ENCODE measurements at regions not wholly inside any gene's neighbourhood (a gene's known extent, or its start where the extent isn't known, plus 50 kb on each side); places are given as distances from the start of the nearest gene placed in this dataset.

DNA sequence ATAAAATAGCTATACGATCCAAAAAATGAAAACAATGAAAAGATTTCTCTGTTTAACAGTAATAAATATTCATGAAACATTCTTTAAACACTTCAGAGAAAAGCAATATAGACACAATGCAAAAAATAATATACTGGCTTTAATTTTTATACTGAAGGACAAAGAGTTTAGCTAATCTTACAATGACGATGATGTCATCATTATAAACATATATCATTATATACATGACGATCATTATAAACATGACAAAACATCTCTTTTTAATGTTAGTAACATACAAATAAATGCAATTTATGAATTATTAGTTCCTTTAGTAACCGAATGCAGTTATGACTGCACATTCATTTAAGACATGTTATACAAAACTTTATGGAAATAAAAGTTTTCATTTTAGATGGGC is 1434.6 kb downstream of the PCDH18 start:
- no peak for DNase-seq (ENCODE audit: low spot score)

DNA sequence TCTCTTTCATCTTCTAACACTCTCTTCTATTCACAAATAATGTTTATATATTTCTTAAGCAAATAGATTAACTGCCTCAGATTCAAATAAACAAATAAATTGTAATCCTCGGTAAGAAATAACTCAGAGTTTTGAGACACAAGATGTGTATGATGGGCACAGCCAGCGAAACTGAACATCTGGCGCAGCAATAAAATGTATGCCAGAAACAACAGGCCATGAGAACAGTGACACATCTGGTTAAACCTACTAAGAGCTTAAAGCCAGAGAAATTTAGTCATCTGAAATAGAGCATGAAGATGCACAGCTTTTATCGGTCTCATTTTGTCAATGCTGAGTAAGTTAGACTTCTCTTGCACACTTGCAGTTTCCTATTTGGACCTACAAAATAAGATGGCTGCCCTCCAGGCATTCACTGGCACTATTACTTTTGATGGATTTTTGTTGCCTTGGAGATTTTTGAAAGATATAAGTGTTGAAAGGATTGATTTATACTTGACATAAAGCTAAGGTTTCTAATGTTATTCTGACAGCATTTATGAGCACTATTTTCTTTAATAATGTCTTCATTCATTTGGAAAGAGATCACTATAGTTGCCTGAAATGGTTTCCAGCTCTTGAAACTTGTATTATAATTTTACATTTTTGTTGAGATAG is 1444.0 kb downstream of the PCDH18 start:
- DNase-seq (ENCODE audit: low spot score) = no peak

DNA sequence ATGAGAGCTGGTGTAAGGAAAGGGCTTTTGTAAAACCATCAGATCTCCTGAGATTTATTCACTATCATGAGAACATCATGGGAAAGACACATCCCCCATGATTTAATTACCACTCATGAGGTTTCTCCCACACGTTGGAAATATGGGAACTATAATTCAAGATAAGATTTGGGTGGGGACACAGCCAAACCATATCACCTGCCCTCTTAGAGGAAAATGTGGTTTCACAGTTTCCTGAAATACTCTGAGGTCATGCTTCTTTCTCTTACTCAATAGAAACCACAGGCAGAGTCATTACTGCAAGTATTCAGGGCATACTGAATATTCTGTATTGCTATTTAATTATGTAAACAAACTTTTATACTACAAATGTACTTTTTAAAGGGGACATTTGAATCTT is 1453.3 kb downstream of the PCDH18 start:
- no peak for DNase-seq (ENCODE audit: low spot score)

DNA sequence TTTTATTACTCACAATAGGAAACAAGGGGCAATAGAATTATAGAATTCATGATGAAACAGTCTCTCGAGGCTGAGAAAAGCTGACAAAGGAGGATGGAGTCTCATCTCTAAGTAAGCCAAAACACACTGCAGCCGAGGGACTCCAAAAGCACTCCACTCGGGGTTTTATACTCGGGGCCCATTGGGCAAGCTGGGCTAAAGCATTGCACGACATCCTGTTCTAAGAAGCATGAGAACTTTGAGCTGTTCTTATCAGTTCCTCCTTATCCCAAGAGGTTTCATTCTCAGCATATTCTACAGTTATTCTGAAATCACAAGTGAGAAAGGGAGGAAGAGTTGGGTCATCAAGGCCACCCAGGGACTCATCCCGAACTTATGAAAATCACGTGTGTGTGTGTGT is 1475.5 kb downstream of the PCDH18 start:
- no peak for DNase-seq (ENCODE audit: low spot score)

DNA sequence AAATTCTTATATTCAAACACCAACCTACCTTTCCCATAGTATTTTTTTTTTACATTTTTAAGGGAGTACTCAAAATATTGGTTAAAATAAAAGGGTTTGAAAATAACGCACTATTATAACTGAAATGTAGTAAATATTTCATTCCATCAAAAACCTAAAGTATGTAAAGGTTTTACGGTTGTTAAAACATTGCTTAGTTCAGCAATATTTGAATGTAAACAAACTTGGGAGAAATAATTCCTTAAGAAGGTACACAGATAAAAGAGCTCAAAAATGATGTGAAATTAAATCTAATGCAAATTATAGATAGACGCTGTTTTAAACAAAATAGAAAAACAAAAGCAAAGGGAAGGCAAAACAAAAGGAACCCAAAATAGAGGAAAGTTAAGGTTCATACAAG is 1476.9 kb downstream of the PCDH18 start:
- DNase-seq (ENCODE audit: low spot score) = no peak

DNA sequence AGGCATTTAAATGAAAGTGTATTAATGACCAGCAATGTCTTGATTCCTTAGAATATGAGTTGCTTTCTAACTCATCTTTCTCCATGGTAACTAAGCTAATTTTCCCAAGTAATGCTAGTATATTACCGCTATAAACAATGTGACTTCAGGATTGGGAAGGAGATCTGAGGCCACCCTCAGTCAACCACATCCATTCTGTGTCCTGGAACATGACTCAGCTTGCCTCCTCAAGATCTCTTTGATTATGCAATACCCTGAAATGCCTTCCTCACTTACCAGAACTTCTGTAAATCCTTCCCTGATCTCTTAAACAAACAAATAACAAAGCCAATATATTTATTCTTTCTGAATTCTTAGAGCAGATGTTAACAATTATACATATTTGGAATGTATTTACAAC is 1495.5 kb downstream of the PCDH18 start:
- no peak for DNase-seq (ENCODE audit: low spot score)

DNA sequence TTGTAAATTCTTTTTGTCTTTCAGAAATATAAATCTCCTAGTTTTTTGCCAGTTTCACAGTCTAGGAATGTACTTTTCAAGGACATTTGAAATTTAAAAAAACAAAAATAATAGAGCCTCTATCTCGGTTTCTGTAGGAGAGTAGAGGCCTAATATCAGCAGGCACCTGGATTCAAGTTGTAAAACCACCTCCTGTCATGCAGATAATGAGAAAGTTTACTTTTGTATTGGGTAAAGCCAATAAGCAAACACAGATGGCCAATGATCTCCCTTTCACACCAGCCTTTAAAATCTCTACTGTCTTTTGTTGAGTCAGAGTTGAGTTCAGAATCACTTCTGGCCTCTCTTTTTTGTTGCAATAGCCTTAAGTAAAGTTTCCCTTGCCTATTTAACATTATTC is 1499.9 kb downstream of the PCDH18 start:
- no peak for DNase-seq (ENCODE audit: low spot score)

DNA sequence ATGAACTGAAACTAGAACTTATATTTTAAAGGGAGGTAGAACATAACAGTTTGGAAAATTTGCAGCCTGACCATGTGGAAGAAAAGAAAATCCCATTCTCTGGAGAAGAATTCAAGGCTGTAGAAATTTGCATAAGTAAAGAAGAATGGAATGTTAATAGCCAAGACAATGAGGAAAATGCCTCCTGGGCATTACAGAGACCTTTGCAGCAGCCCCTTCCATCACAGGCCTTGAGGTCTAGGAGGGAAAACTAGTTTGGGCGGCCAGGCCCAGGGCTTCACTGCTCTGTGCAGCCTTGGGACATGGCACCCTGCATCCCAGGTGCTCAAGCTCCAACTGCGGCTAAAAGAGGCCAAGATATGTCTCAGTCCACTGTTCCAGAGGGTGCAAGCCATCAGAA is 1506.8 kb downstream of the PCDH18 start:
- no peak for DNase-seq (ENCODE audit: low spot score)

DNA sequence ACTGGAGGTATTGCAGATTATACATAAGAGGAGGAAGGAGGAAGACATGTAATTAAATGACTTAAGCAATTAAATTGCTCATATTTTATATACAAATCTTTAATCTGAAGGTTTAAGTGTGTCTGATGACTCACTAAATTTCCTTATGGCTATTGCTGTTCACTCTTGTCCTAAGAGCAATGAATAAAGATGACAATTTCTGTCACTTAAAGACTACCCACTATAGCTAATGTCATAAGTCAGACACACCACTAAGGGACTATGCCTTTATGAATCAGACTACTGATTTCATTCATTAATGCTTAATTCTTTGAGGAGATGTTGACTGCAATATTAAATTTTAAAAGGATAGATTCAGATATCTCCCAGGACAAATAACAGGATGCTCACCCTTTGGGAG is 1514.7 kb downstream of the PCDH18 start:
- DNase-seq (ENCODE audit: low spot score) = no peak

DNA sequence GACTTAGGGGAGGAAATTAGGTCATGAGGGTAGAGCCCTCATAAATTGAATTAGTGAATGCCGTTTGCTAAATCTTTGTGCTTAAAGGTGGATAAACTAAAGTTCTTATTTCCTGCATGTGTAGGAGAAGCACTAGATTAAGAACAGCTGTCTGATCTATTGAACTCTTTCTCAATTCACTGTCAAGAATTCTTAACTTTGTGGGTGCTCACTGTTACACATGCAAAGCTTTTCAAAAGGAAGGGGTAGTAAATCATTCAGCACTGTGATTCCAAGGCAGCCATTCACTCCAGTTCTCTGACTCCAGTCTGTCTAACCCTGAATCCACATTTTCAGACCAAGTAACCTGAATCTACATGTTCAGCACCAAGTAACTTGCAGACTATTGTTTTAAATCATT is 1520.1 kb downstream of the PCDH18 start:
- no peak for DNase-seq (ENCODE audit: low spot score)

DNA sequence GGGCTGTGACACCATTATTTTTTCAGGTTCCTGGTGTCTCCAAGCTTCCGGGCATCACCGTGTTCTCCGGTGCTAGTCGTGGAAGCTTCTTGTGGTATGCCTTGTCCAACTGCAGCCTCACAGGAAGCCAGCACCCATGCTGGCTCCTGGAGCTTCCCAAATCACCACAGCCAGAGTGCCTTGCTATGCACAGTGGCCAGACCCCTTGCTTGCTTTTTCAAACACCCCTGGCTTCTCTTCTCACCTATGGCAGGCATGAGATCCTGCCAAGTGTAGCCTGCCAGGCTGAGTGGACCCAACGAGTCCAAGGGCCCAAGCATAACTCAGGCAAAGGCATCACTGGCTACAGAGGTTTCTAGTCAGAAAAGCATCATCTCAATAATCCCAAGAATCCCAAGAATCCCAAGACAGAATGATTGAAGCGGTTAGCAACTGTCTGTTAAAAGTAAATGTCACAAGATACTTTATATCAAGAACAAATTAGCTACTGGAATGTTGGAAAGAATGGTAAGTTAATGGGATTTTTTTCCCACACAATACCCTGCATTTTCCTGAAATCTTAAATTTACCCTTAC is 1522.9 kb downstream of the PCDH18 start:
- no peak for DNase-seq (ENCODE audit: low spot score)

DNA sequence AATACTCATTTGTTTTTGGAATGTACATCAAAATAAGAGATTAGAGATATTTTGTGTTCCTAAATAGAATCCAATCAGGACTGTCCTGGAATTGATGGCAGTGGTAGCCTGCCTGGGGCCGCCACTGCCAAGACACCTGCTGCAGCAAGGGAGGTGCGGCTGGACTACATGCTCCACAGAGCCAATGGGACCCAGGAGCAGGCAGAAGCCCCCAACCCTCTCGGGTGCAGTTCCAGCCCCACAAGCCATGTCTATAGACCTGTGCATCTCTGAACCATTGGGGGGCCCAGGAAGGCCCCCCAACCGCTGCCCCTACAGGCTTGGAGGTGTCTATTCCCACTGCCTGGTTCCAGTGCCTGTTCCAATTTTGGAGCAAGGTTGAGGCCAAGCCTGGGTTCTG is 1524.3 kb downstream of the PCDH18 start:
- DNase-seq (ENCODE audit: low spot score) = no peak

DNA sequence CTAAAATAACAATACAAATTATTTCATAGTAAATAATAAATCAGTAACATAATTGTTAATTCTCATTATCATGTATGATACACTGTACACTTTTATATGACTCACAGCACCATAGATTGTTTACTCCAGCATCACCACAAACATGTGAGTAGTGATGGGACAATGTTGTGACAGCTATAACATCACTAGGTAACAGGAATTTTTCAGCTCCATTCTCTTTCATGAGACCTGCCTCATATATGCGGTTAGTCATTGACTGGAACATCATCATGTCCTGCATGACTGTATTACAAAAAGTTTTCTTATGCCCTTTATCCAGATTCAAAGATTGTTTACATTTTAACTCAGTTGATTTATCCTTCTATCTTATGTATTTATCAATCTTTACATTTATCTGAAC is 1530.0 kb downstream of the PCDH18 start:
- no peak for DNase-seq (ENCODE audit: low spot score)

DNA sequence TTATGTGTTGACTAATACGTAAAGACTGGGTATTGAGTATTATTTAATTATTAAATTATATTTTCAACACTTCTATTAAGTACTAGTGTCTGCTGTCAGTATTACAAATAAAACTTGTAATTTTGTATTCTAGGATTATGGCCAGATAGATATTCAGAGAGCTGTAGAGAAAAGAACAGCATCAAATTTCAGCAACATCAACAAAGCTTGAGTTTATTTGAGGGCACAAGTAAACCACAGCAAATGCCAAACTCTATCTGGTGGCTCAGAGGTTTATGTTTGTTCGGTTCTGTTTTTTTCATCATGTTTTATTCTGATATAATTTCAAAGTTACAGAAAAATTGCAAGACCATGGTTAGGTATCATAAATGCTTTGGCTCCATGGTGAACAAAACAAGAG is 1530.5 kb downstream of the PCDH18 start:
- no peak for DNase-seq (ENCODE audit: low spot score)

DNA sequence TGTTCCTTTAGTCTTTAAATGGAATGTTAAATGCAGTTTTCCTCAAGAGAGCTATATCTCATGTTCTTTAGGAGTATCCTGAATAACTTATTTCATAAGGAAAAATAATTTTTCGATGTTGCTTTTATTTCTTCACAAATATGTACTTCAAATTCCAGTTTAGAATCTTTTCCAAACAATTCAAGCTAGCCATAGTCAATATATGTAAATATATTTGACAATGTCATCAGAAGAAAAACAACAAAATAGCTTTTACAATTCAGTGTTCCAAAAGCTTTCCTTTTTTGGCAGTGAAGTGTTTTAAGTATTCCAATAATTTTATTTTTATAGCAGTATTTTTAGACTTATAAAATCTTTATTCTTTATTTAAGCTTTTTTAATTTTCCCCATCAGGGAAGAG is 1532.0 kb downstream of the PCDH18 start:
- DNase-seq (ENCODE audit: low spot score) = no peak

DNA sequence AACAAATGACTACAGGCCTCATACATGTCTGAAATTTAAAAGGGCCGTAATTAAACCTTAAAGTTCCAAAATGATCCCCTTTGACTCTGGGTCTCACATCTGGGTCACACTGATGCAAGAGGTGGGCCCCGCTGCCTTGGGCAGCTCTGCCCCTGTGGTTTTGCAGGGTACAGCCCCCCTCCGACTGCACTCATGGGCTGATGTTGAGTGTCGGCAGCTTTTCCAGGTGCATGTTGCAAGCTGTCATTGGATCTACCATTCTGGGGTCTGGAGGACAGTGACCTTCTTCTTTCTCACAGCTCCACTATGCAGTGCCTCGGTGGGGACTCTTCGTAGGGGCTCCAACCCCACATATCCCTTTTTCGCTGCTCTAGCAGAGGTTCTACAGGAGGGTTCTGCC is 1537.9 kb downstream of the PCDH18 start:
- no peak for DNase-seq (ENCODE audit: low spot score)

DNA sequence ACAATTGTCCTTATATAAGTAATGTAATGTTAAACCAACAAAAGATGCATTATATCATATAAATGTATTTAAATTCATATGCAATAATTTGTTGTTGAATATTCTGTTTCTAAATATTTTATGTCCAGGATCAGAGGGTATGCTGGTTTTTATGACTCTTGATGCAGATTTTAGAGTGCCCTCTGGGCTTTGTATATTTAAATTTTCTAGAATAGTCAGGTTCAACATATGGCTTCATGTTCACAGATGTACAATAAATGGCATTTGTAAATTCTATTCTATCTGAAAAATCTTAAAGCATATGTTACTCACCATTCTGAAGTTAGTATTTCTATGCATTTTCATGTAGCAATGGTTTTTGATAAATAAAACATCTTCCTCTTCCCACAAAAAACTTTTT is 1555.4 kb downstream of the PCDH18 start:
- no peak for DNase-seq (ENCODE audit: low spot score)

DNA sequence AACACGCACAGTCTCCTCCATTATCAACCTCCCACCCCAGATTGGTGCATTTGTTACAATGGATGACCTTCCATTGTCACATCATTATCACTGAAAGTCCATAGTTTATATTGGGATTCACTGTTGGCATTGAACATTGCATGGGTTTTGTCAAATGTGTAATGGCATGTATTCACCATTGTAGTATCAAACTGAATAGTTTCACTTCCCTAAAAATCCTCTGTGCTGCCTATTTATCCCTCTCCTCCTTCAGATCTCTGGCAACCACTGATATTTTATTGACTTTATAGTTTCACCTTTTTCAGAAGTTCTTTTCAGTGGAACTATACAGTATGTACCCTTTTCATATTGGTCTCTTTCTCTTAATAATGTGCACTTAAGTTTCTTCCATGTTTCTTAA is 1565.4 kb downstream of the PCDH18 start:
- no peak for DNase-seq (ENCODE audit: low spot score)

DNA sequence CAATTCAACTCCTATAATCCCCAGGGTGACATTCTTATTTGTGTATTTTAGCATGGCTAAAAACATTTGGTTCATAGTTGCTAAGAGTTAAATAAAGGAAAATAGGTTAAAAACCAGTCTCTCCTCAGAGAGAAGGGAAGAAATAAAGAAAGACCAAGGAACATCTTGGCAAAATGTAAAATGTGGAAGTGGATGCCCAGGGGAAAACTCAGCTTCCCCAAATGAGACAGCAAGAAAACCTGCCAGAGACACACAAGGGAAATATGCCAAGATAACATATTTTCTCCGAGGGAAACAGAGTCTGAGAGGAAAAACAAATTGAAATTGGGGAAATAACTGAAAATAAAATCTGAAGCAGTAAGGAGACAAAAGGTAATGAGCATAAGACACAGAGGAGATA is 1569.3 kb downstream of the PCDH18 start:
- no peak for DNase-seq (ENCODE audit: low spot score)

DNA sequence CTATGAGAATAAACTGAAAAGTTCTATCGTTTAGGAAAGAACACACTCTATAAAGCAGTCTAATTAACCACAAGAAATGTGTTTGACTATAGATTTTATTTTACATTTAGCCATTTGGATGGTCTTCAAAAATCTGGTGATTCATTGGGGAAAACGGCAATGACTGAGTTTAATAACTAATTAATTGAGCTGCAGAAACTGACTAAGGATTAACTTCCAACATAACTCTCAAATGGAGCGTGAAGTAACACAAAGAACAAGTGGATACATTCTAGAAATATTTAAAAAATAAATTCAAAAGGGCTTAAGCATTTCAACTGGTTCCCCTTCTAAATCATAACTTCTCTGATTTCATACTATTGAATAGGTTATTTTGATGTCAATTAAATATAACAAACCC is 1582.4 kb downstream of the PCDH18 start:
- DNase-seq (ENCODE audit: low spot score) = no peak

DNA sequence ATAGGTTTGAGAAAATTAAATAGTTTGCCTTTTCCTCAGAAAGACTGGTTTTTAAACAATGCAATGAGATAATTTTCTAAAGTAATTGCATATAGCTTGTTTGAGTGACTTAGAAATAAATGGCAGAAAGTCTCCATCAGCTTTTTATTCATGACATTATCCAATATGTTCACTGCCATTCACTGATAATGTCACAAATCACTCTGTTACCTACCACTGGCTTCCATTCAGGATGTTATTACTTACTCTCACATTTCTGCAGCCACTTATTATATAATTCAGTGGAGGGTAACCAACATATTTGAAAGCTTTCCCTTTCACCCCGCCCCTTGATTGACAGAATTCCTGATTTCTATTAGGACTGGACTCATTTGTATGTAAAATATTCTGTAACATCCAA is 1583.5 kb downstream of the PCDH18 start:
- DNase-seq (ENCODE audit: low spot score) = no peak

DNA sequence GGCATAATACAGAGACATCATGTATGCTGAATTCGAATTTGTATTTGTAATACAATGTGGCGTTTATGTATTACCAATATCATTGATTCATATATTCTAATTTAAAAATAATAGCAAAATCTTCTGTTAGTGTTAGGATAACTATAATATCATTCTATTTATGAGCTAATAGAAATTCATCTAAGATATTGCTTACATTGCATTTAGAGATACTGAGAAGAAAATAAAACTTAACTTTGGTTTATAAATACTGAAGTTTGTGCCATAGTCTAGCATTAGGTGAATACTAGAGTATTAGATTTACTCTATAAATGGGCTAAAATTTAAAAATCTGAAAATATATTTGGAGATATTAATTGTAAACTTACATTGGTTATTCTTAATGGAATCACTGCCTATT is 1590.6 kb downstream of the PCDH18 start:
- DNase-seq (ENCODE audit: low spot score) = no peak

DNA sequence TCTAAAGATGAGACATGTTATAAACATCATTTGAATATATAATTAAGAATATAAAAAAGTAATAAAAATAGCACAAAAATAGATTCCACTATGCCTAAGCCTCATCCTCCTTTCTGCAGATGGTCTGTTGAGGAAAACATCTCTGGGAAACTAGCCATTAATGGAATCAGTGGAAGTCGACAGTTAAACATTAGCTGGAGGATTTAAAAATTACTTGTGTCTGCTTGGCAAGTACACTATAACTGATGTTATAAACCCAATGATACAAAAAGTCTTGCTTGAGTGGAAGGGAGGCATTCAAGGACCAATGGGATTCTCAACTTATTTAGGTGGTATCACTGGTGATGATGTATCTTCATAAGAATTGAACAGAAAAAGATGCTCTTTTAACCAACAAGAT is 1598.3 kb downstream of the PCDH18 start:
- DNase-seq (ENCODE audit: low spot score) = no peak

DNA sequence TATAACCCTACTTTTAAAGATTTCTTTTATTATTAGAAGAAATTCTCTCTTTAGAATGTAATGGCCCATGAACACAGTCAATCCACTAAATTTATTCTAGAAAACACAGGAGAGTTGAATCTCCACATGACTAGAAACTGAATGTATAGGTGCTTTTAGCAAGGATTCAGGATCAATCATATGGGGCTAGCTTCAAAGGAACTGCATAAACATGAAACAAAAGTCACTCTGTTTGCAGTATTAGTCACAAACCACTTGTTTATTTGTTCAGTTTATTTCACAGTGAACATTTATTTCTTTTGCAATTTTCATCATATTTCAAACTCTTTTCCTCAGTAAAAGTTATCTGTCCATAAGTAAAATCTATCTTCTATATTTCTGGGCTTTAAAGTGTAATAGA is 1604.6 kb downstream of the PCDH18 start:
- no peak for DNase-seq (ENCODE audit: low spot score)

DNA sequence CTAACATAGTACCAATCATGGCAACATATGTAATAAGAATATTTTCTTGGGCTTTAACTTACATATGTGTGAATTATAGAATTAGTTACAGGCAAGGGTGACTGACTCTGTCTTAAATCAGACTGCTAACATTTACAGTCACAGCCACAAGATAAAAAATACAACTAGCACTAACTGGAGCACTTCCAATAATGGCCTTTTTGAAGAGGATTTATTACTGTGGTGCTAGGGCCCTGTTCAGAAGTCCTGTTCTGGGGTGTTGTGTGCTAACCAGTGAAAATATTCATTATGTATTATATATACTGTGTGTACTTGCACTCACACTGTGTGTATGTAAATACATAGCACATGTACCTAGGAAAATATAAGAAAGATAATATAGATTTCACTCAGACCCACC is 1611.2 kb downstream of the PCDH18 start:
- no peak for DNase-seq (ENCODE audit: low spot score)

Data from hematopoietic multipotent progenitor cell treated with erythropoietin and hydrocortisone succinate and interleukin-3 and kit ligand, for 15 days (in vitro differentiated cells).